A549 (cell line): ENCODE measurements at regions not wholly inside any gene's neighbourhood (a gene's known extent, or its start where the extent isn't known, plus 50 kb on each side); places are given as distances from the start of the nearest gene placed in this dataset.

Experiments used
- ATAC-seq, 2 experiments: fragments of 200-7000 bp in 1 of 2; fragments of >200 bp in 1 of 2; cut with Nextera tagmentation in 1 of 2; cut with Tn5 transposase in 1 of 2; 3 replicates each; pipeline versions ENCODE4 v1.8.0 to v1.9.1; 2018 to 2020; ENCODE audit warnings: mild to moderate bottlenecking in 1 of 2, moderate library complexity in 1 of 2
- CTCF ChIA-PET: fragments of 300-600 bp; sonication (Branson Sonifier 250); formaldehyde crosslinking; extraction: SDS; loops from one replicate; lab custom pipeline; 2021; ENCODE audit warnings: antibody characterized with exemption, inconsistent platforms; lab: Yijun Ruan, JAX
- POLR2A ChIA-PET: fragments of 350-600 bp; formaldehyde crosslinking; extraction: SDS; loops from one replicate; lab custom pipeline; 2021; ENCODE audit warnings: antibody characterized with exemption, inconsistent platforms; lab: Yijun Ruan, JAX
- DNase-seq, 2 experiments: peaks; one replicate each; pipeline versions ENCODE4 v3.0.0 to v3.0.0-alpha.2; 2011 to 2016; ENCODE audit warnings: low read depth in 1 of 2, low spot score in 1 of 2
- FAIRE-seq: peaks from 2 replicates; lab custom pipeline; 2011; peaks lifted over from hg19 to GRCh38; lab: Jason Lieb, UNC
- H3K27ac ChIP-seq, 2 experiments: fragments of >200 bp; sonication (Bioruptor Twin); formaldehyde crosslinking; 3 replicates each; pipeline ENCODE4 v1.5.1; 2016 to 2017
- H3K4me1 ChIP-seq: fragments of >200 bp; sonication (Bioruptor Twin); formaldehyde crosslinking; 3 replicates; pipeline ENCODE4 v1.6.1; 2016
- H3K4me2 ChIP-seq: fragments of >200 bp; sonication (Bioruptor Twin); formaldehyde crosslinking; 3 replicates; pipeline ENCODE4 v1.6.1; 2016
- H3K4me3 ChIP-seq: fragments of >200 bp; sonication (Bioruptor Twin); formaldehyde crosslinking; 3 replicates; pipeline ENCODE4 v1.5.1; 2016
- H3K9me3 ChIP-seq: fragments of >200 bp; sonication (Bioruptor Twin); formaldehyde crosslinking; 3 replicates; pipeline ENCODE4 v1.6.1; 2016
- BHLHE40 ChIP-seq: IDR thresholded peaks from 2 replicates; pipeline ENCODE4 v1.6.1; 2012; ENCODE audit warnings: low read depth, low read length, inconsistent platforms
- CBX2 ChIP-seq: fragments of 200-600 bp; sonication (generic); IDR thresholded peaks from 2 replicates; pipeline ENCODE4 v1.6.1; 2016; ENCODE audit warnings: low read depth, mild to moderate bottlenecking, borderline replicate concordance
- CEBPB ChIP-seq, 2 experiments: fragments of >200 bp in 1 of 2; sonication (Bioruptor Twin) in 1 of 2; formaldehyde crosslinking in 1 of 2; IDR thresholded peaks; 2 replicates each; pipeline ENCODE4 v1.6.1; 2012 to 2016
- CHD4 ChIP-seq: fragments of 200-600 bp; sonication (generic); IDR thresholded peaks from 2 replicates; pipeline ENCODE4 v1.6.1; 2016; ENCODE audit warnings: antibody characterized with exemption, mild to moderate bottlenecking, borderline replicate concordance
- EHF ChIP-seq: fragments of 250-450 bp; sonication (Bioruptor Pico); IDR thresholded peaks from 2 replicates; pipeline ENCODE4 v1.5.0; 2020; ENCODE audit warnings: mild to moderate bottlenecking
- EHMT2 ChIP-seq: fragments of 200-600 bp; sonication (generic); IDR thresholded peaks from 2 replicates; pipeline ENCODE4 v1.6.1; 2016; ENCODE audit warnings: antibody characterized with exemption, low read depth, mild to moderate bottlenecking, moderate library complexity
- EP300 ChIP-seq, 2 experiments: fragments of >200 bp; sonication (Bioruptor Twin); formaldehyde crosslinking; IDR thresholded peaks; 2 replicates in 1 of 2; 3 replicates in 1 of 2; pipeline ENCODE4 v1.6.1; 2016 to 2017
- ESRRA ChIP-seq: fragments of 150-350 bp; IDR thresholded peaks from 2 replicates; pipeline ENCODE4 v1.6.1; 2014; ENCODE audit warnings: mild to moderate bottlenecking, low read length, borderline replicate concordance
- FOSB ChIP-seq: fragments of 250-450 bp; sonication (Bioruptor Pico); IDR thresholded peaks from 2 replicates; pipeline ENCODE4 v1.5.0; 2020; ENCODE audit warnings: mild to moderate bottlenecking, moderate library complexity
- FOXS1 ChIP-seq: fragments of 250-450 bp; sonication (Bioruptor Pico); IDR thresholded peaks from 2 replicates; pipeline ENCODE4 v1.5.0; 2020; ENCODE audit warnings: mild to moderate bottlenecking, moderate library complexity
- HEYL ChIP-seq: fragments of 250-450 bp; sonication (Bioruptor Pico); IDR thresholded peaks from 2 replicates; pipeline ENCODE4 v1.8.0; 2021; ENCODE audit warnings: mild to moderate bottlenecking, moderate library complexity
- HOXB5 ChIP-seq: fragments of 250-450 bp; sonication (Bioruptor Pico); IDR thresholded peaks from 2 replicates; pipeline ENCODE4 v1.5.0; 2020; ENCODE audit warnings: mild to moderate bottlenecking, moderate library complexity
- JUNB ChIP-seq: fragments of >200 bp; sonication (Bioruptor Twin); formaldehyde crosslinking; IDR thresholded peaks from 2 replicates; pipeline ENCODE4 v1.6.1; 2016
- KDM1A ChIP-seq: fragments of 200-600 bp; sonication (generic); IDR thresholded peaks from 2 replicates; pipeline ENCODE4 v1.6.1; 2016; ENCODE audit warnings: low read depth, mild to moderate bottlenecking
- MAZ ChIP-seq: fragments of 150-350 bp; IDR thresholded peaks from 2 replicates; pipeline ENCODE4 v1.6.1; 2014; ENCODE audit warnings: antibody characterized with exemption, low read depth, low read length, borderline replicate concordance
- MYC ChIP-seq: IDR thresholded peaks from 2 replicates; pipeline ENCODE4 v1.6.1; 2012; ENCODE audit warnings: mild to moderate bottlenecking, inconsistent platforms, low read length, improper control_type of control experiment, borderline replicate concordance
- NFE2L2 ChIP-seq: fragments of 150-350 bp; conservative IDR thresholded peaks from 2 replicates; pipeline ENCODE4 v1.6.1; 2014; ENCODE audit warnings: low read length
- NPAS2 ChIP-seq: fragments of 250-450 bp; sonication (Bioruptor Pico); IDR thresholded peaks from 2 replicates; pipeline ENCODE4 v1.8.0; 2022; ENCODE audit warnings: mild to moderate bottlenecking, moderate library complexity, borderline replicate concordance
- NR3C1 ChIP-seq: fragments of >200 bp; sonication (Bioruptor Twin); formaldehyde crosslinking; IDR thresholded peaks from 3 replicates; pipeline ENCODE4 v1.6.1; 2017
- PHF8 ChIP-seq: fragments of 200-600 bp; sonication (generic); IDR thresholded peaks from 2 replicates; pipeline ENCODE4 v1.6.1; 2016; ENCODE audit warnings: low read depth, mild to moderate bottlenecking, antibody characterized with exemption, moderate library complexity, borderline replicate concordance
- POLR2A ChIP-seq: IDR thresholded peaks from 2 replicates; pipeline ENCODE4 v1.6.1; 2012; ENCODE audit warnings: mild to moderate bottlenecking, low read length
- POLR2AphosphoS2 ChIP-seq: conservative IDR thresholded peaks from 2 replicates; pipeline ENCODE4 v1.6.1; 2012; ENCODE audit warnings: low read length, improper control_type of control experiment, inconsistent platforms
- RCOR1 ChIP-seq: fragments of 150-350 bp; IDR thresholded peaks from 2 replicates; pipeline ENCODE4 v1.6.1; 2014; ENCODE audit warnings: antibody characterized with exemption, low read length, low read depth
- SMC3 ChIP-seq: fragments of >200 bp; sonication (Bioruptor Twin); formaldehyde crosslinking; IDR thresholded peaks from 3 replicates; pipeline ENCODE4 v1.6.1; 2018; ENCODE audit warnings: inconsistent platforms
- ZNF302 ChIP-seq: fragments of 250-450 bp; sonication (Bioruptor Pico); IDR thresholded peaks from 2 replicates; pipeline ENCODE4 v1.9.0; 2021; ENCODE audit warnings: inconsistent platforms, mild to moderate bottlenecking, moderate library complexity
- WGBS: methylation state at CpG from one replicate; pipeline ENCODE4 v1.1.6; 2017; ENCODE audit errors: missing lambda C conversion rate; 5-methylcytosine and 5-hydroxymethylcytosine counted together
- TF ChIP-seq, protein P1 (sequence below): fragments of >200 bp; sonication (Bioruptor Twin); formaldehyde crosslinking; IDR thresholded peaks from 3 replicates; pipeline ENCODE4 v1.6.1; 2016
- TF ChIP-seq, protein P2 (sequence below): IDR thresholded peaks from 2 replicates; pipeline ENCODE4 v1.6.1; 2012
- TF ChIP-seq, protein P3 (sequence below): fragments of 450-650 bp; IDR thresholded peaks from 2 replicates; pipeline ENCODE4 v1.6.1; 2014; ENCODE audit warnings: antibody characterized with exemption

DNA sequence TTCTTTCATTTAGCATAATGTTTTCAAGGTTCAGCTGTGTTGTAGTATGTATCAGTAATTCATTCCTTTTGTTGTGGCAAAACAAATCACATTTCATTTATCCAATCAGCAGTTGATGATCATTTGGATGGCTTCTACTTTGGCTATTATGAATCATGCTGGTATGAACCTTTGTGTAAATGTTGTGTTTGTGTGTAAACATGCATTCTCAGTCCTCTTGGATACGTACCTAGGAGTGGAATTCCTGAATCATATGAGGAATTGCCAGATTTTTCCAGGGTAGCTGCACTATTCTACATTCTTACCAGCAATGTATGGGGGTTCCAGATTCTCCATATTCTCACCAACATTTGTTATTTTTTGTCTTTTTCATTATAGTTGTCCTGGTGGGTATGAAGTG is 578.5 kb upstream of the MKI67 start:
- no peak overlapping the region for H3K4me2 ChIP-seq
- FAIRE-seq (no peak), ATAC-seq (no peak), DNase-seq (no peak)
- 0% methylated on average over 1 of the region's 1 CpG for WGBS
- H3K9me3 ChIP-seq = no peaks in the 10 kb centered on the region
- CTCF ChIA-PET = no interaction called here
- H3K4me3 ChIP-seq = no peak overlapping the region
- H3K27ac ChIP-seq = no peak overlapping the region
- H3K4me1 ChIP-seq = no peaks in the 10 kb centered on the region
- POLR2A ChIA-PET = no interaction called here
- TF ChIP-seq EHMT2 (no peak), NFE2L2 (no peak), NPAS2 (CRISPR knock-in tag) (no peak), MAZ (no peak), EP300 (IDR thresholded peaks at IDR 0.05) (no peak), HOXB5 (CRISPR knock-in tag) (no peak), ESRRA (no peak), PHF8 (no peak), JUNB (no peak), BHLHE40 (no peak)
- TF ChIP-seq, protein P1, sequence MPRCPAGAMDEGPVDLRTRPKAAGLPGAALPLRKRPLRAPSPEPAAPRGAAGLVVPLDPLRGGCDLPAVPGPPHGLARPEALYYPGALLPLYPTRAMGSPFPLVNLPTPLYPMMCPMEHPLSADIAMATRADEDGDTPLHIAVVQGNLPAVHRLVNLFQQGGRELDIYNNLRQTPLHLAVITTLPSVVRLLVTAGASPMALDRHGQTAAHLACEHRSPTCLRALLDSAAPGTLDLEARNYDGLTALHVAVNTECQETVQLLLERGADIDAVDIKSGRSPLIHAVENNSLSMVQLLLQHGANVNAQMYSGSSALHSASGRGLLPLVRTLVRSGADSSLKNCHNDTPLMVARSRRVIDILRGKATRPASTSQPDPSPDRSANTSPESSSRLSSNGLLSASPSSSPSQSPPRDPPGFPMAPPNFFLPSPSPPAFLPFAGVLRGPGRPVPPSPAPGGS = no peak
- TF ChIP-seq, protein P2, sequence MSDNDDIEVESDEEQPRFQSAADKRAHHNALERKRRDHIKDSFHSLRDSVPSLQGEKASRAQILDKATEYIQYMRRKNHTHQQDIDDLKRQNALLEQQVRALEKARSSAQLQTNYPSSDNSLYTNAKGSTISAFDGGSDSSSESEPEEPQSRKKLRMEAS = no peak
- TF ChIP-seq, protein P3, sequence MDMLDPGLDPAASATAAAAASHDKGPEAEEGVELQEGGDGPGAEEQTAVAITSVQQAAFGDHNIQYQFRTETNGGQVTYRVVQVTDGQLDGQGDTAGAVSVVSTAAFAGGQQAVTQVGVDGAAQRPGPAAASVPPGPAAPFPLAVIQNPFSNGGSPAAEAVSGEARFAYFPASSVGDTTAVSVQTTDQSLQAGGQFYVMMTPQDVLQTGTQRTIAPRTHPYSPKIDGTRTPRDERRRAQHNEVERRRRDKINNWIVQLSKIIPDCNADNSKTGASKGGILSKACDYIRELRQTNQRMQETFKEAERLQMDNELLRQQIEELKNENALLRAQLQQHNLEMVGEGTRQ = no peak

DNA sequence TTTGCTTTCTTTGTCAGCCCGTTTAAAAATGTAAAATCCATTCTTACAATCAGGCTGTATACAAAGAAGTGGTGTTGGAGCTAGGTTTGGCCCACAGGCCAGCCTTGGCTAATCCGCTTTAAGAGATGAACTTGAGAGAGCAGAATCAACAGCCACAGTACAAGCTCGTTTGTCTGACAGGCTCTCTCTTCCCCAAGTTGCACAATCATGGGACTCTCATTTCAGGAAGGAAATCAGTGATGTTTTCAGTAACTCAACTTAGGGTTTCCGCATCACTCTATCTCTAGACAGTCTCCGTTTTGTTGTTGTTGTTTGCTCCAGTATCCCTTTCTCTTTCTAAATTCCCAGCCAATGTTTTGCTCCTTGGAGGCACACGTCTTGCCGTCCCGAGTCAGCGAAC is 582.0 kb upstream of the MKI67 start:
- no peak for ATAC-seq
- ChIA-PET CTCF (no interaction called here), POLR2A (no interaction called here)
- Histone ChIP-seq H3K27ac (no peak overlapping the region), H3K4me3 (no peak overlapping the region), H3K4me1 (no peaks in the 10 kb centered on the region), H3K9me3 (no peaks in the 10 kb centered on the region), H3K4me2 (no peak overlapping the region)
- no peak for FAIRE-seq
- WGBS = 35% methylated on average over 9 of the region's 9 CpGs
- no peak for DNase-seq
- no peak for TF ChIP-seq SMC3
- no peak for TF ChIP-seq FOSB (CRISPR knock-in tag)
- TF ChIP-seq ZNF302 (CRISPR knock-in tag) = no peak
- TF ChIP-seq FOXS1 (CRISPR knock-in tag) = no peak
- no peak for TF ChIP-seq MYC
- no peak for TF ChIP-seq CBX2
- no peak for TF ChIP-seq KDM1A
- no peak for TF ChIP-seq NPAS2 (CRISPR knock-in tag)
- no peak for TF ChIP-seq HEYL (CRISPR knock-in tag)
- TF ChIP-seq POLR2AphosphoS2 = no peak
- TF ChIP-seq RCOR1 = no peak

DNA sequence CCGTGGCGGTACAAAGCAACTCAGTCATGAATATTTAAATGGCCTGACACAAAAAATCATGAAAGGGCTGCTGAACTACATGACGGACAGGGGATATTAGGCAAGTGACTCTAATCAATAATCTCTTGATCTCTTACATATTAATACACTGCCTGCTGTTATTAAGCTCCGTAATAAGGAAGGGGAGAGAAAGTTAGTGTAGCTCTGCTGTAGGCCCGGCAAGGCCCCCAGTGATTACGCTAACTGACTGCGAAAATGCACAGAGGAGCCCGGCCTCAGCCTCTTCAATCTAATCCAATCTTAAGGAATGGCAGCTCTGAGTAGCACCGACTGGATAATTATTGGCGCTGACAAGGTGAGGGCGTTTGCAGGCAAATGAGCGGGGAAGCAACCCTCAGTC is 583.5 kb upstream of the MKI67 start:
- no peaks in the 10 kb centered on the region for H3K9me3 ChIP-seq
- ChIA-PET CTCF (interaction anchor here (1.2 kb wide), 1 partner anchor 11 kb away, joined by 3 read pairs; no protein-coding TSS in a partner anchor), POLR2A (no interaction called here)
- TF ChIP-seq FOXS1 (CRISPR knock-in tag) = no peak
- no peak for TF ChIP-seq NR3C1
- no peak for TF ChIP-seq CEBPB (IDR thresholded peaks at IDR 0.05)
- no peak for TF ChIP-seq POLR2AphosphoS2
- TF ChIP-seq POLR2A = no peak
- TF ChIP-seq, protein P1 = no peak
- TF ChIP-seq EHF (CRISPR knock-in tag) = no peak
- no peak for TF ChIP-seq SMC3
- TF ChIP-seq CHD4 = no peak
- TF ChIP-seq NFE2L2 = no peak
- no peak for TF ChIP-seq MYC
- TF ChIP-seq FOSB (CRISPR knock-in tag) = no peak
- H3K27ac ChIP-seq = no peak overlapping the region
- FAIRE-seq (no peak), ATAC-seq (no peak), DNase-seq (no peak)
- no peaks in the 10 kb centered on the region for H3K4me1 ChIP-seq
- no peak overlapping the region for H3K4me3 ChIP-seq
- no peak overlapping the region for H3K4me2 ChIP-seq
- 52% methylated on average over 12 of the region's 12 CpGs for WGBS
